Heart right ventricle (tissue), 16 donors: ENCODE measurements at regions not wholly inside any gene's neighbourhood (a gene's known extent, or its start where the extent isn't known, plus 50 kb on each side); places are given as distances from the start of the nearest gene placed in this dataset.

Experiments used
- ATAC-seq, 8 donors: fragments of 200-7000 bp; cut with Tn5 transposase; one replicate each; pipeline ENCODE4 v1.9.1; 2020; ENCODE audit warnings: mild to moderate bottlenecking in 8 of 8, moderate library complexity in 8 of 8, moderate number of reproducible peaks in 1 of 8
- DNase-seq, 2 donors: peaks; one replicate each; pipeline ENCODE4 v3.0.0-alpha.2; 2020
- H3K27ac ChIP-seq, 10 donors: fragments of 200-600 bp; sonication (generic) in 2 of 10; one replicate each; pipeline versions ENCODE4 v1.5.0 to v1.8.0; 2020 to 2022; ENCODE audit warnings: mild to moderate bottlenecking in 3 of 10
- H3K27me3 ChIP-seq, 7 donors: fragments of 200-600 bp; one replicate each; pipeline ENCODE4 v1.8.0; 2021 to 2022; ENCODE audit warnings: mild to moderate bottlenecking in 2 of 7
- H3K36me3 ChIP-seq, 9 donors: fragments of 200-600 bp; sonication (generic) in 1 of 9; one replicate each; pipeline versions ENCODE4 v1.5.0 to v1.8.0; 2020 to 2022; ENCODE audit warnings: mild to moderate bottlenecking in 2 of 9
- H3K4me1 ChIP-seq, 9 donors: fragments of 200-600 bp; sonication (generic) in 1 of 9; one replicate each; pipeline versions ENCODE4 v1.5.0 to v1.8.0; 2020 to 2022; ENCODE audit warnings: mild to moderate bottlenecking in 4 of 9
- H3K4me3 ChIP-seq, 10 donors: fragments of 200-600 bp; sonication (generic) in 2 of 10; one replicate each; pipeline versions ENCODE4 v1.5.0 to v1.8.0; 2020 to 2022; ENCODE audit warnings: mild to moderate bottlenecking in 7 of 10, moderate library complexity in 2 of 10
- H3K9me3 ChIP-seq, 11 donors: fragments of 200-600 bp in 10 of 11; sonication (generic) in 2 of 11; one replicate each; pipeline versions ENCODE4 v1.5.0 to v1.8.0; 2013 to 2022; ENCODE audit warnings: mild to moderate bottlenecking in 2 of 11, control low read depth in 1 of 11, moderate library complexity in 1 of 11
- WGBS, 2 donors: extraction: QIAGEN DNeasy Blood & Tissue Kit; methylation state at CpG; one replicate each; pipeline ENCODE4 v1.1.7; 2013; ENCODE audit warnings: inconsistent platforms in 1 of 2; 5-methylcytosine and 5-hydroxymethylcytosine counted together
- intact Hi-C, 10 donors: fragments of 100-400 bp; cut with DNase I; formaldehyde crosslinking; loops; one replicate each; pipeline versions ENCODE4 v1.11.1 to v1.14.2; 2022
- TF ChIP-seq, protein P1 (sequence below), 9 donors: fragments of 200-600 bp; sonication (generic) in 2 of 9; IDR thresholded peaks; one replicate each; pipeline versions ENCODE4 v1.5.0 to v1.8.0; 2021 to 2022; ENCODE audit warnings: antibody characterized with exemption in 9 of 9, mild to moderate bottlenecking in 5 of 9, moderate library complexity in 1 of 9
- donor health status: Arrhythmogenic right ventricular cardiomyopathy.
- donor health status: ischemic (EF 13 %, LVEDD 7.1; RV severe dilation, severe dysfunction).
- donor health status: healthy with polysubstance abuse.
- donor health status: DM: no; HTN: yes; CAD: no.
- donor health status: DM: no; HTN: no; CAD: no.
- donor health status: ischemic (EF 25% LVEDD 6.9; RV normal size, moderate dysfunction).
- donor health status: ischemic (EF 25% LVEDD 5.7; RV mildly dilated, moderate dysfunction).
- donor health status: healthy.
- donor health status: DM: yes; HTN: yes; CAD: no.
- donor health status: Ischemic cardiomyopathy.
- donor health status: ischemic (EF 35%, LVEDD 5.7; RV mildly dilated, moderate dysfunction).
- donor health status: nonischemic (EF 11% LVEDD 7.7; RV severe dilation, severe dysfunction).
- donor health status: DM: yes; HTN: yes; CAD: no.
- donor health status: PGD.
- donor health status: ischemic (EF 29% LVEDD 5.4; RV normal size, mild dysfunction).
- donor health status: nonischemic (EF 23%, LVEDD 6.1; RV moderate dilation, normal function).

DNA sequence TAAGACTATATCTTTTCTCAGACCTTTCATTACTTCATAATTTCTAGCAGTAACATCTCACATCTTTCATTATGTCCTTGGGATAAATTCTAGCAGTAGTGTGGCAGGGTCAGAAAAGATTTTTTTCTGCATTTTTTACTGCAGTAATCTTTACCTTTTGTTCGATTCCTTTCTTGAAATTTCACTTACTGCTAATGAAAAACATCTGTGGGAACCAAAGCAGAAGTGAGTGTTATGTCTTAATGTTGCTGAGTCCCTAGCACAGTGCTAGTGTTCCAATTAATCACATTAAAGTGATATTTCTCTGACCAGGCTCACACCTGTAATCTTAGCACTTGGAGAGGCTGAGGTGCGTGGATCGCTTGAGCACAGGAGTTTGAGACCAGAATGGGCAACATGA is 123.6 kb downstream of the EHF start:
- Histone ChIP-seq H3K36me3 (no peaks in the 10 kb centered on the region), H3K27ac (no peak overlapping the region), H3K9me3 (no peaks in the 10 kb centered on the region), H3K4me1 (no peaks in the 10 kb centered on the region), H3K4me3 (no peak overlapping the region), H3K27me3 (no peaks in the 10 kb centered on the region)
- DNase-seq (no peak), ATAC-seq (no peak)
- intact Hi-C loops, result no loop called here
- 77 to 83% methylated on average over 3 of the region's 3 CpGs for WGBS, 2 donors
- TF ChIP-seq, protein P1, sequence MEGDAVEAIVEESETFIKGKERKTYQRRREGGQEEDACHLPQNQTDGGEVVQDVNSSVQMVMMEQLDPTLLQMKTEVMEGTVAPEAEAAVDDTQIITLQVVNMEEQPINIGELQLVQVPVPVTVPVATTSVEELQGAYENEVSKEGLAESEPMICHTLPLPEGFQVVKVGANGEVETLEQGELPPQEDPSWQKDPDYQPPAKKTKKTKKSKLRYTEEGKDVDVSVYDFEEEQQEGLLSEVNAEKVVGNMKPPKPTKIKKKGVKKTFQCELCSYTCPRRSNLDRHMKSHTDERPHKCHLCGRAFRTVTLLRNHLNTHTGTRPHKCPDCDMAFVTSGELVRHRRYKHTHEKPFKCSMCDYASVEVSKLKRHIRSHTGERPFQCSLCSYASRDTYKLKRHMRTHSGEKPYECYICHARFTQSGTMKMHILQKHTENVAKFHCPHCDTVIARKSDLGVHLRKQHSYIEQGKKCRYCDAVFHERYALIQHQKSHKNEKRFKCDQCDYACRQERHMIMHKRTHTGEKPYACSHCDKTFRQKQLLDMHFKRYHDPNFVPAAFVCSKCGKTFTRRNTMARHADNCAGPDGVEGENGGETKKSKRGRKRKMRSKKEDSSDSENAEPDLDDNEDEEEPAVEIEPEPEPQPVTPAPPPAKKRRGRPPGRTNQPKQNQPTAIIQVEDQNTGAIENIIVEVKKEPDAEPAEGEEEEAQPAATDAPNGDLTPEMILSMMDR (IDR thresholded peaks at IDR 0.05), result no peak

DNA sequence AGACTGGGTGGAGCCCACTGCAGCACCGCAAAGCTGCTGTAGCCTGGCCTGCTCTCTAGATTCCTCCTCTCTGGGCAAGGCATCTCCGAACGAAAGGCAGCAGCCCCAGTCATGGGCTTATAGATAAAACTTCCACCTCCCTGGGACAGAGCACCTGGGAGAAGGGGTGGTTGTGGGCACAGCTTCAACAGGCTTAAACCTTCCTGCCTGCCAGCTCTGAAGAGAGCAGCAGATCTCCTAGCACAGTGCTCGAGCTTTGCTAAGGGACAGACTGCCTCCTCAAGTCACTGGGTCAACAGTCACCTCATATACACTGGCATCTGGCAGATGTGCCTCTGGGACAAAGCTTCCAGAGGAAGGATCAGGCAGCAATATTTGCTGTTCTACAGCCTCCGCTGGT is 117.3 kb downstream of the EHF start:
- WGBS, 2 donors, result 78 to 81% methylated on average over 5 of the region's 5 CpGs
- TF ChIP-seq, protein P1 (IDR thresholded peaks at IDR 0.05), result no peak
- Histone ChIP-seq H3K27ac (no peak overlapping the region), H3K4me1 (no peaks in the 10 kb centered on the region), H3K36me3 (no peaks in the 10 kb centered on the region), H3K4me3 (no peak overlapping the region), H3K9me3 (peaks cover 0 to 8% (median 0%) of the 10 kb centered on the region in 11 donors), H3K27me3 (peaks cover 0 to 7% (median 0%) of the 10 kb centered on the region in 7 donors)
- intact Hi-C loops, result no loop called here
- ATAC-seq (no peak), DNase-seq (no peak)

DNA sequence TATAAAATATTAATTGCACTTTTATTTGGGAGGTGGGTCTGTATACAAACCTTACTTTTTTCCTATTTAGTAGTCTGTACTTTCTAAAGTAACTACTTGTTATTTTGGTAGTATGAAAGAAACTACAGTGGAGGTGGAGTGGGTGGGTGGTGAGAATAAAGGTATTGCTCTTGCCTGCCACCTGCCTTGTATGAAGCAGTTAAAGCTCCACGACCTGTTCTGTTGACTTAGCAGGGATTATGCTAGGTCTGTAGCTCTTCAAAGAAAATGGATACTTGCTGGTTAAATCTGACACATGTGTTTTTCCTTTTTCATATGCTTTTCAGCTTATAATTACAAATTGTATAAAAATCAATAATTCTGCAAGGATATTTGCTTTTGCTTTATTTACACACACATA is 111.9 kb downstream of the EHF start:
- WGBS, 2 donors, result 42 to 59% methylated on average over 1 of the region's 1 CpG
- Histone ChIP-seq H3K36me3 (no peaks in the 10 kb centered on the region), H3K27me3 (peaks cover 0 to 3% (median 0%) of the 10 kb centered on the region in 7 donors), H3K27ac (no peak overlapping the region), H3K4me1 (no peaks in the 10 kb centered on the region), H3K9me3 (peaks cover 0 to under 1% (median 0%) of the 10 kb centered on the region in 11 donors), H3K4me3 (no peak overlapping the region)
- TF ChIP-seq, protein P1 (IDR thresholded peaks at IDR 0.05), result no peak
- ATAC-seq (no peak), DNase-seq (no peak)
- intact Hi-C loops, result no loop called here

DNA sequence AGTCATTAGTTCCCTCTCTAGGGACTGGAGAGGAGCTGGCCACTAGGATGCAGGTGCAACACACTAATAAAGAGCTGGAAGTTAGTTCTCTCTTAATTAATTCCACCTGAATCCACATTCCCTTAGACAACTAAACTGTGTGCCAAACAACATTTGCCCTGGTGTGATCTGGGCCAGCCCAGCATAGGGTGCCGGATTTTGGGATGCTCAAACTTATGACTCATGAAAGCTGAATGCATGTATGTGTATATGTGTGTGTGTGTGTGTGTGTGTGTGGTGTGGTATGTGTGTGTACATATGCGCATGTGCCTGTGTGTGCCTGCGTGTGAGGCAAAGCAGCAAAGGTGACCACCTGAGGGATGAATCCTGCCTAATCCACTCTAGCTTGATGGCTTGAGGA is 110.7 kb downstream of the EHF start:
- intact Hi-C loops, result no loop called here
- Histone ChIP-seq H3K4me3 (no peak overlapping the region), H3K9me3 (no peaks in the 10 kb centered on the region), H3K27ac (no peak overlapping the region), H3K27me3 (peaks cover 0 to 3% (median 0%) of the 10 kb centered on the region in 7 donors), H3K4me1 (no peaks in the 10 kb centered on the region), H3K36me3 (no peaks in the 10 kb centered on the region)
- DNase-seq, result no peak
- 87 to 92% methylated on average over 3 of the region's 3 CpGs for WGBS, 2 donors
- ATAC-seq, result no peak
- TF ChIP-seq, protein P1 (IDR thresholded peaks at IDR 0.05), result no peak
